ENCODE measurements at regions not wholly inside any gene's neighbourhood (a gene's known extent, or its start where the extent isn't known, plus 50 kb on each side); places are given as distances from the start of the nearest gene placed in this dataset.
"Not testable (repeated sequence)": the region's sequence is repeated elsewhere in the genome, so short reads cannot be mapped to it uniquely, and the experiment has no call there.

- no peak overlapping the region for H3K4me3 ChIP-seq (ENCODE audit: low read length)
- H3K9me3 ChIP-seq (ENCODE audit: control insufficient read depth, low read depth, low read length) = no peaks in the 10 kb centered on the region
- H3K36me3 ChIP-seq (ENCODE audit: control insufficient read depth, insufficient read depth, low read length) = no peaks in the 10 kb centered on the region
- no peak overlapping the region for H3K27ac ChIP-seq (ENCODE audit: low read length)
- H3K4me1 ChIP-seq (ENCODE audit: control insufficient read depth, insufficient read depth, low read length) = no peaks in the 10 kb centered on the region
- no CpG with 5 or more reads among the region's 4 CpGs for WGBS (ENCODE audit: insufficient coverage, low lambda C conversion rate)
- no peaks in the 10 kb centered on the region for H3K27me3 ChIP-seq (ENCODE audit: control insufficient read depth, insufficient read depth, low read length)
- DNase-seq = no peak
Observed at GRCh38 chr4:124144238-124144654, 568.3 kb downstream of the ANKRD50 start.

- H3K27me3 ChIP-seq (ENCODE audit: control insufficient read depth, insufficient read depth, low read length) = no peaks in the 10 kb centered on the region
- H3K36me3 ChIP-seq (ENCODE audit: control insufficient read depth, insufficient read depth, low read length) = no peaks in the 10 kb centered on the region
- H3K9me3 ChIP-seq (ENCODE audit: control insufficient read depth, low read depth, low read length) = no peaks in the 10 kb centered on the region
- H3K4me3 ChIP-seq (ENCODE audit: low read length) = no peak overlapping the region
- no peak for DNase-seq
- WGBS (ENCODE audit: insufficient coverage, low lambda C conversion rate) = 100% methylated on average over 1 of the region's 1 CpG
- H3K27ac ChIP-seq (ENCODE audit: low read length) = no peak overlapping the region
- no peaks in the 10 kb centered on the region for H3K4me1 ChIP-seq (ENCODE audit: control insufficient read depth, insufficient read depth, low read length)
Observed at GRCh38 chr4:124146068-124146467, 566.5 kb downstream of the ANKRD50 start.

- no peak overlapping the region for H3K4me3 ChIP-seq (ENCODE audit: low read length)
- no peaks in the 10 kb centered on the region for H3K36me3 ChIP-seq (ENCODE audit: control insufficient read depth, insufficient read depth, low read length)
- H3K27me3 ChIP-seq (ENCODE audit: control insufficient read depth, insufficient read depth, low read length) = no peaks in the 10 kb centered on the region
- H3K4me1 ChIP-seq (ENCODE audit: control insufficient read depth, insufficient read depth, low read length) = no peaks in the 10 kb centered on the region
- H3K27ac ChIP-seq (ENCODE audit: low read length) = no peak overlapping the region
- no peaks in the 10 kb centered on the region for H3K9me3 ChIP-seq (ENCODE audit: control insufficient read depth, low read depth, low read length)
- no CpG with 5 or more reads among the region's 2 CpGs for WGBS (ENCODE audit: insufficient coverage, low lambda C conversion rate)
- no peak for DNase-seq
Observed at GRCh38 chr4:124151031-124151430, 561.5 kb downstream of the ANKRD50 start.

GRCh38 chr4:124152132-124152531, 560.4 kb downstream of the ANKRD50 start:
- no peak overlapping the region for H3K27ac ChIP-seq (ENCODE audit: low read length)
- DNase-seq = no peak
- no peaks in the 10 kb centered on the region for H3K9me3 ChIP-seq (ENCODE audit: control insufficient read depth, low read depth, low read length)
- no peak overlapping the region for H3K4me3 ChIP-seq (ENCODE audit: low read length)
- H3K4me1 ChIP-seq (ENCODE audit: control insufficient read depth, insufficient read depth, low read length) = no peaks in the 10 kb centered on the region
- 74% methylated on average over 3 of the region's 8 CpGs for WGBS (ENCODE audit: insufficient coverage, low lambda C conversion rate)
- H3K36me3 ChIP-seq (ENCODE audit: control insufficient read depth, insufficient read depth, low read length) = no peaks in the 10 kb centered on the region
- no peaks in the 10 kb centered on the region for H3K27me3 ChIP-seq (ENCODE audit: control insufficient read depth, insufficient read depth, low read length)

GRCh38 chr4:124155239-124155638, 557.3 kb downstream of the ANKRD50 start:
- DNase-seq = no peak
- H3K27me3 ChIP-seq (ENCODE audit: control insufficient read depth, insufficient read depth, low read length) = no peaks in the 10 kb centered on the region
- H3K4me3 ChIP-seq (ENCODE audit: low read length) = no peak overlapping the region
- WGBS (ENCODE audit: insufficient coverage, low lambda C conversion rate) = 60% methylated on average over 1 of the region's 1 CpG
- no peak overlapping the region for H3K27ac ChIP-seq (ENCODE audit: low read length)
- H3K9me3 ChIP-seq (ENCODE audit: control insufficient read depth, low read depth, low read length) = no peaks in the 10 kb centered on the region
- H3K4me1 ChIP-seq (ENCODE audit: control insufficient read depth, insufficient read depth, low read length) = no peaks in the 10 kb centered on the region
- H3K36me3 ChIP-seq (ENCODE audit: control insufficient read depth, insufficient read depth, low read length) = no peaks in the 10 kb centered on the region

GRCh38 chr4:124157396-124158083, 555.0 kb downstream of the ANKRD50 start:
- no peaks in the 10 kb centered on the region for H3K9me3 ChIP-seq (ENCODE audit: control insufficient read depth, low read depth, low read length)
- H3K4me1 ChIP-seq (ENCODE audit: control insufficient read depth, insufficient read depth, low read length) = no peaks in the 10 kb centered on the region
- no peak for DNase-seq
- no peak overlapping the region for H3K4me3 ChIP-seq (ENCODE audit: low read length)
- no peaks in the 10 kb centered on the region for H3K27me3 ChIP-seq (ENCODE audit: control insufficient read depth, insufficient read depth, low read length)
- H3K27ac ChIP-seq (ENCODE audit: low read length) = no peak overlapping the region
- WGBS (ENCODE audit: insufficient coverage, low lambda C conversion rate) = 100% methylated on average over 1 of the region's 4 CpGs
- H3K36me3 ChIP-seq (ENCODE audit: control insufficient read depth, insufficient read depth, low read length) = no peaks in the 10 kb centered on the region

GRCh38 chr4:124163401-124163800, 549.1 kb downstream of the ANKRD50 start:
- no peak overlapping the region for H3K27ac ChIP-seq (ENCODE audit: low read length)
- 100% methylated on average over 1 of the region's 1 CpG for WGBS (ENCODE audit: insufficient coverage, low lambda C conversion rate)
- no peaks in the 10 kb centered on the region for H3K9me3 ChIP-seq (ENCODE audit: control insufficient read depth, low read depth, low read length)

GRCh38 chr4:124167602-124168001, 544.9 kb downstream of the ANKRD50 start:
- Histone ChIP-seq H3K36me3 (ENCODE audit: control insufficient read depth, insufficient read depth, low read length) (no peaks in the 10 kb centered on the region), H3K9me3 (ENCODE audit: control insufficient read depth, low read depth, low read length) (no peaks in the 10 kb centered on the region), H3K4me1 (ENCODE audit: control insufficient read depth, insufficient read depth, low read length) (no peaks in the 10 kb centered on the region), H3K27me3 (ENCODE audit: control insufficient read depth, insufficient read depth, low read length) (no peaks in the 10 kb centered on the region), H3K4me3 (ENCODE audit: low read length) (no peak overlapping the region), H3K27ac (ENCODE audit: low read length) (no peak overlapping the region)
- WGBS (ENCODE audit: insufficient coverage, low lambda C conversion rate) = no CpG with 5 or more reads among the region's 2 CpGs
- no peak for DNase-seq

More at GRCh38 chr4:124163401-124163800, 549.1 kb downstream of the ANKRD50 start:
- no peaks in the 10 kb centered on the region for H3K27me3 ChIP-seq (ENCODE audit: control insufficient read depth, insufficient read depth, low read length)
- DNase-seq = no peak
- no peaks in the 10 kb centered on the region for H3K4me1 ChIP-seq (ENCODE audit: control insufficient read depth, insufficient read depth, low read length)
- H3K4me3 ChIP-seq (ENCODE audit: low read length) = no peak overlapping the region
- no peaks in the 10 kb centered on the region for H3K36me3 ChIP-seq (ENCODE audit: control insufficient read depth, insufficient read depth, low read length)

- not testable (repeated sequence) for DNase-seq; H3K27me3 ChIP-seq (ENCODE audit: control insufficient read depth, insufficient read depth, low read length); H3K4me1 ChIP-seq (ENCODE audit: control insufficient read depth, insufficient read depth, low read length); H3K36me3 ChIP-seq (ENCODE audit: control insufficient read depth, insufficient read depth, low read length); H3K9me3 ChIP-seq (ENCODE audit: control insufficient read depth, low read depth, low read length); H3K27ac ChIP-seq (ENCODE audit: low read length); H3K4me3 ChIP-seq (ENCODE audit: low read length)
- no CpG with 5 or more reads among the region's 1 CpG for WGBS (ENCODE audit: insufficient coverage, low lambda C conversion rate)
Observed at GRCh38 chr4:124169524-124169923, 543.0 kb downstream of the ANKRD50 start.

- H3K4me3 ChIP-seq (ENCODE audit: low read length) = no peak overlapping the region
- no peak overlapping the region for H3K27ac ChIP-seq (ENCODE audit: low read length)
- no peaks in the 10 kb centered on the region for H3K4me1 ChIP-seq (ENCODE audit: control insufficient read depth, insufficient read depth, low read length)
- H3K9me3 ChIP-seq (ENCODE audit: control insufficient read depth, low read depth, low read length) = no peaks in the 10 kb centered on the region
- no peaks in the 10 kb centered on the region for H3K27me3 ChIP-seq (ENCODE audit: control insufficient read depth, insufficient read depth, low read length)
- no peaks in the 10 kb centered on the region for H3K36me3 ChIP-seq (ENCODE audit: control insufficient read depth, insufficient read depth, low read length)
- 100% methylated on average over 1 of the region's 2 CpGs for WGBS (ENCODE audit: insufficient coverage, low lambda C conversion rate)
- no peak for DNase-seq
Observed at GRCh38 chr4:124173912-124174311, 538.6 kb downstream of the ANKRD50 start.

All from large intestine (tissue), 3 donors.